DOHH2 (cell line): ENCODE measurements at regions not wholly inside any gene's neighbourhood (a gene's known extent, or its start where the extent isn't known, plus 50 kb on each side); places are given as distances from the start of the nearest gene placed in this dataset.

ENCODE experiments used
- EZH2phosphoT487 ChIP-seq: fragments of 200-600 bp; sonication (generic); IDR thresholded peaks from 2 replicates; pipeline ENCODE4 v1.6.1; 2017; ENCODE audit warnings: borderline replicate concordance, mild to moderate bottlenecking, antibody characterized with exemption, low read length, moderate library complexity, mixed read lengths
- TF ChIP-seq, protein P1 (sequence below): fragments of 200-600 bp; sonication (generic); IDR thresholded peaks from one replicate; pipeline ENCODE4 v1.5.1; 2014; ENCODE audit warnings: antibody characterized with exemption, mild to moderate bottlenecking, low read depth, low read length; ENCODE audit not compliant: poor library complexity, severe bottlenecking

DNA sequence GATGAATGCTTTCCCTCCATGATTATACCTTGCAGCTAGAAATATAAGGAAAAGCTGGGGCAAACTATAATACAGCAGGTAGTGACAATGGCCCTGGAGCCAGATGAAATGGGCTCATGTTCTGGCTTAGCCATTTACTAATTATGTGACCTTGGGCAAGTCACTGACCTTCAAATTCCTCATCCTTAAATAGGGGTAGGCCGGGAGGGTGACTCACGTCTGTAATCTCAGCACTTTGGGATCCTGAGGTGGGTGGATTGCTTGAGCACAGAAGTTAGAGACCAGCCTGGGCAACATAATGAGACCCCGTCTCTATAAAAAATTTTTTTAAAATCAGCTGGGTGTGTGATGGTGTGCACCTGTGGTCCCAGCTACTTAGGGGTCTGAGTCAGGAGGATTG, 155.4 kb downstream of the C12orf75 start:
- TF ChIP-seq, protein P1, sequence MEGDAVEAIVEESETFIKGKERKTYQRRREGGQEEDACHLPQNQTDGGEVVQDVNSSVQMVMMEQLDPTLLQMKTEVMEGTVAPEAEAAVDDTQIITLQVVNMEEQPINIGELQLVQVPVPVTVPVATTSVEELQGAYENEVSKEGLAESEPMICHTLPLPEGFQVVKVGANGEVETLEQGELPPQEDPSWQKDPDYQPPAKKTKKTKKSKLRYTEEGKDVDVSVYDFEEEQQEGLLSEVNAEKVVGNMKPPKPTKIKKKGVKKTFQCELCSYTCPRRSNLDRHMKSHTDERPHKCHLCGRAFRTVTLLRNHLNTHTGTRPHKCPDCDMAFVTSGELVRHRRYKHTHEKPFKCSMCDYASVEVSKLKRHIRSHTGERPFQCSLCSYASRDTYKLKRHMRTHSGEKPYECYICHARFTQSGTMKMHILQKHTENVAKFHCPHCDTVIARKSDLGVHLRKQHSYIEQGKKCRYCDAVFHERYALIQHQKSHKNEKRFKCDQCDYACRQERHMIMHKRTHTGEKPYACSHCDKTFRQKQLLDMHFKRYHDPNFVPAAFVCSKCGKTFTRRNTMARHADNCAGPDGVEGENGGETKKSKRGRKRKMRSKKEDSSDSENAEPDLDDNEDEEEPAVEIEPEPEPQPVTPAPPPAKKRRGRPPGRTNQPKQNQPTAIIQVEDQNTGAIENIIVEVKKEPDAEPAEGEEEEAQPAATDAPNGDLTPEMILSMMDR = no peak
- TF ChIP-seq EZH2phosphoT487 = no peak
